HL-60/S4 (cell line): ENCODE measurements at regions not wholly inside any gene's neighbourhood (a gene's known extent, or its start where the extent isn't known, plus 50 kb on each side); places are given as distances from the start of the nearest gene placed in this dataset.

ENCODE experiments used
- in situ Hi-C: fragments of 300-500 bp; cut with MboI; formaldehyde crosslinking; loops from 2 replicates; pipeline ENCODE4 v1.14.3; 2022; ENCODE audit warnings: low sequenced_read_pairs

DNA sequence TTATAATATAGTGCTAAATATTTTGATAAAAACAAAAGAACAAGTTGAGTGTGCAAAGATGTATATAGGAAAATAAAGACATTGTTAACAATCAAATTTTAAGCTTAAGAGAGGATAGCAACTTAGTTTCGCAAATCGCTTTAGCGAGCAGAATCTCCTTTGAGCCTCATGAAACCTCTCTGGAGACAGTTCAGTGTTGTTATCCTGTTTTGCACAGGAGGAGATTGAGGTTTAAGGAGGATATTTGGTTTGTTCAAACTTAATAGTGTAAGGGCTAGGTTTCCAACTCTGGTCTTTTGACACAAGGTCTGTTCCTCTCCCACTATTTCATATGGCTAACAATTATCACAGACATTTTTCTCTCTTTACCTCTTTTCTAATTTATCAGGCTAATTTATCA lies 1848.5 kb upstream of the TENM3 start:
- in situ Hi-C loops, result no loop called here

DNA sequence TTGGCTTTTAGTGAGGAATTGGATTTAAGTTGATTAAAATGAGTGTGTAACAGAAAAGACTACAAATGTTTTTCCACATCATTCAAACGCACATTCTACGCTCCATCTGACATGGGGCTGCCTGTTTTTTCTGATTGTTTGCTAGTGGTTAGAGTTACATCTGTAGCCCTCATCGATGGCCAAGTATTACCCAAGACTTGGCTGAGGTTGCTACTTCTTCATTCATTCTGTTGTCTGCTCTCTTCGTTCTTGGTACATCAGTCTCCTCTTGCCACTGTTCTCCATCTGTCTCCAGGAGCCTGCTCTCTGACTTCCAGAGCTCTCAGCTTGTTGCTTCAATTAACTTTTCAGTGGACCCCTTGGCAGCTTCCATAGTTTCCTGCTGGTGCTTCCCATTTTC lies 1844.6 kb upstream of the TENM3 start:
- in situ Hi-C loops, result no loop called here

- in situ Hi-C loops, result no loop called here
Observed at GRCh38 chr4:180407275-180407885, 1835.8 kb upstream of the TENM3 start.

- in situ Hi-C loops, result no loop called here
Observed at GRCh38 chr4:180418819-180419531, 1824.2 kb upstream of the TENM3 start.

DNA sequence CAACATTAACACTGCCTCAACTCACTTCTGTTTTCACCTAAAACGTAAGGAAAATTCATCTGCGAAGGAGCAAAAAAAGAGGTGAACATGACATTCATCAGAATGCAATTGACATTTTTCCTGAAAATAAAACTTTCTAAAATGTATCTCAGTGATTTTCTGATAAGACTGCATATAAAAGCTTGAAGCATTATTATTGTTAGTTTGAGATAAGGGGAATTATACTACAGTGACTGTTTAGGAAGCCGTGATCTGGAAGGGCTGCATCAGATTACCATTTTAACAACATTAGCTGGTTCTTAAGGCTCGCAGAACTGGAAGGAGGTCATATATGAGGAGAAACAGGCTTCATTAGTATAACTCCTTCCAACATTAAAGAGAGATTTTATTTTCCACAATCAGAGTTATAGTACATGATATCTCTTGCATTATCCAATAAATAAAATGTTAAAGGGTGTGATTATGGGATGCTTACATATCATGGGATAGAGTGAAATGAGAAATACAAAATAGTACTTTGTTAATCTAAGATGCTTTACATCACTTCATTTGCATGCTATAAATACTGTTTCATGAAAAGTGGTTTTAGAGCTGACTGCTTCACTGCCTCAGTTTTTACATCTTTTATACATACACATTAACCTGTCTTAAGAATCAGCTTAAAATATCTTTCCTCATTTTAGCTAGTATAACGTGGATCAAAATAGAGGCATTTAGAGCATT lies 1820.1 kb upstream of the TENM3 start:
- in situ Hi-C loops, result no loop called here

DNA sequence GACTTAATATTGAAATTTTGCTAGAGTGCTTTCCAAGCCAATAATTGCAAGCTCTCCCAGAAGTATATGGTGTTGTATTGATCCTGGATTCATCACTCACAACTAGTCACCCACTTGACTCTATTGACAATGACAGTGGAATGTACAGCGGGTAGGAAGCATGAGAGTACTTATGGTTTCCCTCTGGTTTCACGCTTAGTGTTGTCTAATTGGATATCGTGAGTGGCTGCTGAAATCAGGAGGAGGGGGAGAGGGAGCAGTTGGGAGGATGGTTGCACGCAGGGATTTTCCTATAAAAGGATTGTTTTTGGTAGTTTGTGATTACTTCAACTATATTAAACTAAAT lies 1819.5 kb upstream of the TENM3 start:
- in situ Hi-C loops, result no loop called here

DNA sequence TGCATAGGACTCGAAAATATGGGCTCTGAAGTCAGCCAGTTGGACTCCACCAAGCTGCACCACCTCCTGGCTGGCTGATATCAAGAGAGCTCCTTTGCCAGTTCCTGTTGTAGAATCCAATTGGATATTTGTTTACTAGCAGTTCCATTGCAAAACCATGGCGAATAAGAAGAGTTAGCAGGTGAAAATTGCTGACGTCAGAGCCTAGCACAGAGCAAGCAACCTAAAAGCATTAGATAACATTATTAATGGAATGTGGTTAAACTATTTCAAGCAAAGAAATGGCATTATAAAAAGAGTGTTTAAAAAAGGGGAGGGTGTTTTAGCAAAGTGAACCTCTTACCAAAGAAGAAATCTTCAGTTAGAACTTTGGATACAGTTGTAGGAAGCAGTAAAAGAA lies 1816.3 kb upstream of the TENM3 start:
- in situ Hi-C loops, result no loop called here

- in situ Hi-C loops, result no loop called here
Observed at GRCh38 chr4:180430283-180430682, 1812.9 kb upstream of the TENM3 start.

GRCh38 chr4:180434131-180434895 lies 1808.9 kb upstream of the TENM3 start:
- in situ Hi-C loops, result no loop called here

DNA sequence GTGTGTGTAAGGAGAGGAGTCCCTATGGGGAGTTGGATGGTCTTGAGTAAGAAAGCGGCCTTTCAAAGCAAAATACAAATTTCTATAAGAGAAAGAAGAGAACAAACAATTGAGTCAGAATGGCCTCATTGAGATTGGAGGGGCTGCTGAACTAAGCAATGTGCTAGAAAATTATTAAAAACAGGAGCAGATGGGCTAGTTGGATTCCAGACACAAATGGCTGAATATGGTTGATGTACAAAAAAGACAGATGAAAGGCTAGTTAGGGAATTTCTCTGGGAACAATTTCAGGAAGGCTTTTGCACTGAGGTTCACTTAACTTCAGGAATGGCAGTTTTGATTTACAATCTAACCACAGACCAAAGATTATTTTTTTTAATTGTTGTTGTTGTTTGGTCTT lies 1806.8 kb upstream of the TENM3 start:
- in situ Hi-C loops, result no loop called here

DNA sequence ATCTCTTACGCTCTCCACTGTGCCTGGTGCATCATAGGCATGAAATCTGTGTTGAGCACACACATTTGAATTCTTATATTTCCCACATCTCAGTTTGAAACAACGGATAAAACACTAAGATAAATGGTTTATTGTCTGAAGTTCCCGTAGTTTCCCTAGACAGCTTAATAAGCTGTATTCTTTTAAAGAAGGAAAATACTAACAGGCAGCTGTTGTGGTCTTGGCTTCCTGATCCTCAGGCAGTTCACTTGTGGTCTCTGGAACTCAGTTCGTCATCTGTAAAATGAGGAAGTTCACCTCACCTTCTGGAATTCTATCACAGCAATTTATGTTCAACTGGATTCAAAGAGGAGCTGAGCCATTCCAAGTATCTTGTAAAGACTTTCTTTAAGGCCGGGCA lies 1805.6 kb upstream of the TENM3 start:
- in situ Hi-C loops, result no loop called here

DNA sequence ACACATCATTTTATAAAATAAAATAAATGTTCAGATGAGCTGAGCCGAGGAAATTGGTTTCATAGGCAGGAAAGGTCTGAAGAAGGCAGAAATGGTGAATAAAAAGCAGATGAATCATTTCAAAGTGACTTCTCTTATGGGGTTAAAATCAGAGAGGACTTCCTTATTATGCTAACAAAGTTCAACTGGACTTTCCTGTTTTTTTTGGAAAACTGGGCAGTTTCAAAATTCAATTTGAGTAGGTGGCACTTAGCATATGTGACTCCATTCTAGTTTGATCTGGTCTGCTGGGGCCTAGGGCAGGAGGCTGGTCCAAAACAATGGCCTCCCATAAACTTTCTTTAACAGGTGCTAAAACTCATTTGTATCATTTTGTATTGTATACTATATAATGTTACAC lies 1794.9 kb upstream of the TENM3 start:
- in situ Hi-C loops, result no loop called here

- in situ Hi-C loops, result no loop called here
Observed at GRCh38 chr4:180449395-180449956, 1793.7 kb upstream of the TENM3 start.

DNA sequence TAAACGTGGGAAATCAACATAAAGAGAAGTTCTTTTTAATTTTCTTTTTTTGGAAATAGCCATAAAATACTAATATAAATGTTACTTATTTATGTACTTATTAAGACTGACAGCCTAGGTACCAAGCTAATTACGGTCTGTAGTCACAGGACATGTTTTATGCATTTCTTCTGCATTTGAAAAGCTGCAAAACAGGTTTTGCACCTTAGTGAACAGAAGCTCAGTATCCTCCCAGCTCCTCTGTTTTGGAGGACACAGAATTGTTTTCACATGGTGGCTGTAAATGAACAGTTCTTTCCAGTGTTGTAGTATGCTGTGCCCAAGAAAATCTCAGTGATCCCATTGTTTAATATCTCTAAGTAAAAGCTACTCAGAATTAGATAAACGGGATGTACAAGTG lies 1788.0 kb upstream of the TENM3 start:
- in situ Hi-C loops, result no loop called here

DNA sequence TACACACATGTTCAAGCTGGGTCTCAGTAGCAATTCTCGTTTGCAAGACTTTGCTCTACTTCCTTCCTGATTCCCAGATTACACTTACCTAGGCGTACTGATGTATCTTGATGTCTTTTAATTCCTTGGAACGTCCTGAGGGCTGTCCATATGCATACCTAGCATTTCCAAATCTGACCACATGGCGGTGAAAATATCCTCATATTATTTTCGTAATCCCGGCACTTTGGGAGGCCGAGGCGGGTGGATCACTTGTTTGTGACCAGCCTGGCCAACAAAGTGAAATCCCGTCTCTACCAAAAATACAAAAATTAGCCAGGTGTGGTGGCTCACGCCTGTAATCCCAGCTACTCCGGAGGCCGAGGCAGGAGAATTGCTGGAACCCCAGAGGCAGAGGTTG lies 1786.3 kb upstream of the TENM3 start:
- in situ Hi-C loops, result no loop called here

DNA sequence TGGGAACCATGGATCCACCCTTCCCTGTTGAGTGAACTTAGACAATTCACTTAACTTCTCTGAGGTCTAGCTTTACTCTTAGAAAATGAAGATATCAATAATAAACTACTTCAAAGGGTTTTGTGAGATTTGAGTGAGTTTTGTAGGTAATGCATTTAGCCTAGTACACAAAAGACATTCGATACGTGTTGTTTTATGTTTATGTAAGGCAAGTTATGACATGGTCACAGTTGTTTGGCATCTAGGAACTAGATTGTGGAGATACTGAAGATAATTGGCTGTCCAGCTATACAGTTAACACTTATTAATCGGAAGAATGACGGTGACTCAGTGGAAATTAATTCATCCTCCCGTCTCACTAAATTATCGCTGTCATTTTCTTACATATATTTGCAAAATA lies 1781.1 kb upstream of the TENM3 start:
- in situ Hi-C loops, result no loop called here

DNA sequence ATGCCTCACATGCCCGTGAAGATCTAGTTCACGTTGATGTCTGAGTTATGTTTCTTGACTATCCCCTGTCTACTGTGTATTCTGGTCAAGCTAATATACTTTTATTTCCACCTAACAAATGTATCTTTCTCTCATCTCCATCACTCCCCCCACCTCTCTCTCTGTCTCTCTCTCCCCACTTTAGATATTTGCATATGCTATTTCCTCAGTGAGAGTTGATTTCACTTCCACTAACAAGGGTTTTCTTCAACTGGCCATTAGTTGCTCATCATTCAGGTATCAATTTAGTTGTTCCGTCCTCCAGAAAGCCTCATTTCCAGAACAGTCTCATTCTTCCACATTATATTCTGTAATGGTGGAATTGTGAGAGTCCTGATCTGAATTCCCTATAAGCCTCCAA lies 1777.8 kb upstream of the TENM3 start:
- in situ Hi-C loops, result no loop called here

- in situ Hi-C loops, result no loop called here
Observed at GRCh38 chr4:180483036-180483435, 1760.2 kb upstream of the TENM3 start.

GRCh38 chr4:180485407-180485806 lies 1757.8 kb upstream of the TENM3 start:
- in situ Hi-C loops, result no loop called here

DNA sequence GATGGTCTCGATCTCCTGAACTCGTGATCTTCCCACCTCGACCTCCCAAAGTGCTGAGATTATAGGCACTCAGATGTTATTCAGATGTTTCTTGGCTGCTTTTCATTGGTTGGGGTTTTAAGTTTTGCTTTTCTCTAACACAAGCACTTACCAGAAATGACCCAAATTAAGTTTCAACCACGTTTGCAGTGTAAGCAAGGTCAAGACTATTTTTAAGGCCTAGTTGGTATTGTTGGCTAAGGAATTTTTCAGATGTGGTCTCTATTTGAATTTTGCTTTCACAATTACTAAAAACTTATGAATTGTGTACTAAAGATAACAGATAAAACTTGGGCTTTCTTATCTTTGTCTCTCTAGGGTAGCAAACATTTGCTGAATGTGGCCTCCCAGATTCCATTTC lies 1756.9 kb upstream of the TENM3 start:
- in situ Hi-C loops, result no loop called here

DNA sequence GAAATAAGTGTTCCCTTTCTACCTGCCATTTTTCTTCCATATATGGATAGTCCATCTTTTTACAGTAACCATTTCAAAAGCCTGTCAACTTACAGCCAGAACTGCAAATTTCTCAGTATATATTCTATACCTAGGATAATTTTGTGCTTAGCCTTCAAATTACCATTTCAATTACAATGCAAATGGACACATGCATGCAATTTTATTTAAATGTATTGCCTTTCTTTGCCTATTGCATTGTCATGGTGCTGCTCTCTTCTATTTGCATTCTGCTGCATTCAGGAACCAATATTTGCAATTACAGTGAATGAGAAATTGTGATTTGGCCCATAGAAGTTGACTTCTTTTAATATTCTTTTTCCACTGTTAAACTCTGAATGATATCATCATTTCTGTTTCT lies 1753.4 kb upstream of the TENM3 start:
- in situ Hi-C loops, result no loop called here
